HepG2 (cell line): ENCODE measurements at regions not wholly inside any gene's neighbourhood (a gene's known extent, or its start where the extent isn't known, plus 50 kb on each side); places are given as distances from the start of the nearest gene placed in this dataset.

Source experiments
- ATAC-seq: fragments of 200-7000 bp; cut with Tn5 transposase; 3 replicates; pipeline ENCODE4 v1.9.1; 2020; ENCODE audit warnings: mild to moderate bottlenecking, moderate library complexity
- BruUV-seq: library from RNA; stranded (reverse); fragments of 400-500 nt; replicated peaks from 2 replicates; lab custom pipeline; 2021; lab: Mats Ljungman, UMichigan
- CTCF ChIA-PET: fragments of 300-600 bp; formaldehyde crosslinking; extraction: SDS; loops from one replicate; lab custom pipeline; 2021; ENCODE audit warnings: low total read pairs, inconsistent platforms, low intra/inter-chr PET ratio; lab: Yijun Ruan, JAX
- POLR2A ChIA-PET: fragments of 350-600 bp; sonication (Branson Sonifier 250); formaldehyde crosslinking; loops from one replicate; lab custom pipeline; 2020; ENCODE audit warnings: antibody characterized with exemption, inconsistent platforms; lab: Yijun Ruan, JAX
- DNase-seq: peaks from one replicate; pipeline ENCODE4 v3.0.0-alpha.2; 2015; ENCODE audit warnings: low spot score
- FAIRE-seq: peaks from 3 replicates; lab custom pipeline; 2011; peaks lifted over from hg19 to GRCh38; lab: Jason Lieb, UNC
- H2AFZ ChIP-seq: one replicate; pipeline ENCODE4 v1.6.1; 2011; ENCODE audit warnings: low read length, inconsistent platforms
- H3K27ac ChIP-seq: fragments of 300-600 bp; 3 replicates; pipeline ENCODE4 v1.8.0; 2011; ENCODE audit warnings: mixed run types, mild to moderate bottlenecking, mixed read lengths, low read length, inconsistent platforms; ENCODE audit not compliant: insufficient read depth; ENCODE audit errors: extremely low read length
- H3K27me3 ChIP-seq, 2 experiments: fragments of 200-600 bp in 1 of 2; 2 replicates in 1 of 2; 3 replicates in 1 of 2; pipeline versions ENCODE4 v1.6.0 to v1.8.0; 2011; ENCODE audit warnings: low read length in 2 of 2, mild to moderate bottlenecking in 2 of 2, moderate library complexity in 2 of 2, inconsistent platforms in 1 of 2; ENCODE audit not compliant: insufficient read depth in 2 of 2, control insufficient read depth in 1 of 2
- H3K36me3 ChIP-seq, 2 experiments: fragments of 200-600 bp in 1 of 2; replicated peaks in 1 of 2; 2 replicates in 1 of 2; 3 replicates in 1 of 2; pipeline versions ENCODE4 v1.5.1 to v1.8.0; 2011; ENCODE audit warnings: low read length in 2 of 2, inconsistent platforms in 1 of 2; ENCODE audit not compliant: insufficient read depth in 2 of 2, control insufficient read depth in 1 of 2
- H3K4me1 ChIP-seq: 2 replicates; pipeline ENCODE4 v1.5.1; 2012; ENCODE audit warnings: low read length, inconsistent platforms; ENCODE audit not compliant: insufficient read depth
- H3K4me2 ChIP-seq: 2 replicates; pipeline ENCODE4 v1.6.0; 2011; ENCODE audit warnings: low read depth, low read length, inconsistent platforms
- H3K4me3 ChIP-seq, 3 experiments: fragments of 200-600 bp in 1 of 3; sonication (generic), shearing (Covaris generic) in 1 of 3; replicated peaks in 1 of 3; 2 replicates each; pipeline ENCODE4 v1.5.1; 2011 to 2016; ENCODE audit warnings: low read length in 3 of 3, inconsistent platforms in 2 of 3, low read depth in 2 of 3, mild to moderate bottlenecking in 2 of 3, control low read depth in 1 of 3, mixed read lengths in 1 of 3; ENCODE audit not compliant: insufficient read depth in 1 of 3
- H3K79me2 ChIP-seq: one replicate; pipeline ENCODE4 v1.6.1; 2011; ENCODE audit warnings: low read length, inconsistent platforms; ENCODE audit not compliant: insufficient read depth
- H3K9ac ChIP-seq: 2 replicates; pipeline ENCODE4 v1.6.0; 2011; ENCODE audit warnings: mild to moderate bottlenecking, low read depth, low read length, inconsistent platforms; ENCODE audit not compliant: insufficient read depth
- H3K9me3 ChIP-seq: 2 replicates; pipeline ENCODE4 v1.5.1; 2012; ENCODE audit warnings: mild to moderate bottlenecking, low read length
- H4K20me1 ChIP-seq: 2 replicates; pipeline ENCODE4 v1.6.0; 2011; ENCODE audit warnings: inconsistent platforms, mild to moderate bottlenecking, low read length, moderate library complexity; ENCODE audit not compliant: insufficient read depth
- FOSL2 ChIP-seq: sonication (generic); formaldehyde crosslinking; IDR thresholded peaks from 2 replicates; pipeline ENCODE4 v1.4.0; 2020; ENCODE audit warnings: missing genetic modification reagents
- HCFC1 ChIP-seq: fragments of 150-350 bp; IDR thresholded peaks from 2 replicates; pipeline ENCODE4 v1.6.1; 2014; ENCODE audit warnings: low read depth, low read length
- HNF1B ChIP-seq: sonication (generic); formaldehyde crosslinking; IDR thresholded peaks from 2 replicates; pipeline ENCODE4 v1.5.1; 2020; ENCODE audit warnings: mild to moderate bottlenecking, moderate library complexity, missing genetic modification reagents
- HNRNPK ChIP-seq: fragments of 200-400 bp; formaldehyde crosslinking; IDR thresholded peaks from 2 replicates; pipeline ENCODE4 v1.6.1; 2018; ENCODE audit warnings: low read length, low read depth, moderate library complexity, mild to moderate bottlenecking; ENCODE audit not compliant: poor library complexity, severe bottlenecking
- MIXL1 ChIP-seq: IDR thresholded peaks from 2 replicates; pipeline ENCODE4 v1.6.1; 2016
- NFE2 ChIP-seq: sonication (generic); formaldehyde crosslinking; IDR thresholded peaks from 2 replicates; pipeline ENCODE4 v1.4.0; 2020; ENCODE audit warnings: missing genetic modification reagents
- SRSF1 ChIP-seq: fragments of 200-400 bp; formaldehyde crosslinking; optimal IDR thresholded peaks from 2 replicates; pipeline ENCODE3; 2017; ENCODE audit warnings: mild to moderate bottlenecking, low read depth, low read length, moderate library complexity
- THAP9 ChIP-seq: sonication (generic); formaldehyde crosslinking; IDR thresholded peaks from 2 replicates; pipeline ENCODE4; 2020; ENCODE audit warnings: missing genetic modification reagents, mild to moderate bottlenecking, borderline replicate concordance
- XBP1 ChIP-seq: sonication (generic); formaldehyde crosslinking; IDR thresholded peaks from 2 replicates; pipeline ENCODE4 v1.5.0; 2020; ENCODE audit warnings: missing genetic modification reagents
- ZBTB49 ChIP-seq: sonication (generic); formaldehyde crosslinking; IDR thresholded peaks from 2 replicates; pipeline ENCODE4 v1.4.0; 2020; ENCODE audit warnings: missing genetic modification reagents, borderline replicate concordance
- ZNF263 ChIP-seq: sonication (generic); formaldehyde crosslinking; IDR thresholded peaks from 2 replicates; pipeline ENCODE4 v1.4.0; 2020; ENCODE audit warnings: missing genetic modification reagents
- ZNF317 ChIP-seq: sonication (generic); formaldehyde crosslinking; IDR thresholded peaks from 2 replicates; pipeline ENCODE4 v1.5.0; 2020; ENCODE audit warnings: mild to moderate bottlenecking, missing genetic modification reagents
- ZNF556 ChIP-seq: sonication (generic); formaldehyde crosslinking; IDR thresholded peaks from 2 replicates; pipeline ENCODE4 v1.4.0; 2020; ENCODE audit warnings: mild to moderate bottlenecking, missing genetic modification reagents, borderline replicate concordance
- WGBS: methylation state at CpG from one replicate; pipeline ENCODE4 v1.1.6; 2017; ENCODE audit warnings: low lambda C conversion rate; 5-methylcytosine and 5-hydroxymethylcytosine counted together
- in situ Hi-C: cut with HindIII; loops from 2 replicates; pipeline ENCODE4 v1.10.0; 2017; ENCODE audit warnings: low pct_unique_long_range_greater_than_20kb; ENCODE audit not compliant: extremely low pct_ligation_motif_present
- intact Hi-C: fragments of 100-400 bp; cut with micrococcal nuclease; formaldehyde crosslinking; loops from one replicate; pipeline ENCODE4 v1.10.0; 2022; ENCODE audit not compliant: unreplicated experiment
- TF ChIP-seq, protein P1 (sequence below): sonication (generic); formaldehyde crosslinking; IDR thresholded peaks from 2 replicates; pipeline ENCODE4 v1.5.0; 2020; ENCODE audit warnings: missing genetic modification reagents

GRCh38 chr21:32869459-32869858 is 97.9 kb upstream of the PAXBP1 start:
- CTCF ChIA-PET: no interaction called here
- H2AFZ ChIP-seq: no peak overlapping the region
- no peaks in the 10 kb centered on the region for H3K79me2 ChIP-seq
- no peak overlapping the region for H3K27ac ChIP-seq
- intact Hi-C loops: no loop called here
- H3K9ac ChIP-seq: no peak overlapping the region
- BruUV-seq: no TSS peak
- TF ChIP-seq HNF1B (CRISPR knock-in tag): no peak
- TF ChIP-seq ZBTB49 (CRISPR knock-in tag): no peak
- no peak for TF ChIP-seq XBP1 (CRISPR knock-in tag)
- no peak for TF ChIP-seq ZNF317 (CRISPR knock-in tag)
- TF ChIP-seq ZNF556: no peak
- no peak for TF ChIP-seq HCFC1
- TF ChIP-seq THAP9 (CRISPR knock-in tag): no peak
- TF ChIP-seq HNRNPK: no peak
- no peak for TF ChIP-seq MIXL1 (CRISPR knock-in tag)
- TF ChIP-seq, protein P1, sequence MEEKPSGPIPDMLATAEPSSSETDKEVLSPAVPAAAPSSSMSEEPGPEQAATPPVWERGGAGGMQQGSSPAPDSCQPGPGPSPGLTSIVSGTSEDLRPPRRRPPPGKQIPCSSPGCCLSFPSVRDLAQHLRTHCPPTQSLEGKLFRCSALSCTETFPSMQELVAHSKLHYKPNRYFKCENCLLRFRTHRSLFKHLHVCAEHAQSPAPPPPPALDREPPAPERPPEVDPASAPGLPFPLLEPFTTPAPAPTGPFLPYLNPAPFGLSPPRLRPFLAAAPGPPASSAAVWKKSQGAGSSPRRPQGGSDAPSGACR (CRISPR knock-in tag): no peak
- TF ChIP-seq SRSF1: no peak
- TF ChIP-seq NFE2: no peak
- TF ChIP-seq ZNF263 (CRISPR knock-in tag): no peak
- no peak for TF ChIP-seq FOSL2 (CRISPR knock-in tag)
- WGBS: 4% methylated on average over 3 of the region's 3 CpGs
- no peaks in the 10 kb centered on the region for H3K4me1 ChIP-seq
- H4K20me1 ChIP-seq: no peaks in the 10 kb centered on the region
- H3K4me3 ChIP-seq: no peak overlapping the region
- FAIRE-seq: no peak
- H3K4me2 ChIP-seq: no peak overlapping the region
- in situ Hi-C loops: no loop called here
- H3K9me3 ChIP-seq: no peaks in the 10 kb centered on the region
- POLR2A ChIA-PET: no interaction called here
- H3K27me3 ChIP-seq: peaks cover 2 to 8% of the 10 kb centered on the region in 2 experiments; a peak in 3 of 5 replicates
- DNase-seq: no peak
- ATAC-seq: no peak
- no peaks in the 10 kb centered on the region for H3K36me3 ChIP-seq
